ENCODE measurements at regions not wholly inside any gene's neighbourhood (a gene's known extent, or its start where the extent isn't known, plus 50 kb on each side); places are given as distances from the start of the nearest gene placed in this dataset.
"Not testable (repeated sequence)": the region's sequence is repeated elsewhere in the genome, so short reads cannot be mapped to it uniquely, and the experiment has no call there.

- FAIRE-seq, result no peak
- DNase-seq (ENCODE audit: insufficient read length, low spot score), result no peak
These were observed 67.1 kb upstream of the PGBD5 start for GRCh38 chr1:230493264-230493663.

- no peak for DNase-seq (ENCODE audit: insufficient read length, low spot score)
- FAIRE-seq, result no peak
These were observed 64.3 kb upstream of the PGBD5 start for GRCh38 chr1:230490436-230490835.

- no peak for DNase-seq (ENCODE audit: insufficient read length, low spot score)
- FAIRE-seq, result no peak
These were observed 61.8 kb upstream of the PGBD5 start for GRCh38 chr1:230487773-230488428.

- FAIRE-seq, result no peak
- DNase-seq (ENCODE audit: insufficient read length, low spot score), result no peak
These were observed 50.5 kb upstream of the PGBD5 start for GRCh38 chr1:230476622-230477003.

GRCh38 chr1:230475856-230476621, 49.9 kb upstream of the PGBD5 start:
- FAIRE-seq, result not testable (repeated sequence)

More at GRCh38 chr1:230475856-230476621, 49.9 kb upstream of the PGBD5 start:
- not testable (repeated sequence) for DNase-seq (ENCODE audit: insufficient read length, low spot score)
